HG02885 (cell line): ENCODE measurements at regions not wholly inside any gene's neighbourhood (a gene's known extent, or its start where the extent isn't known, plus 50 kb on each side); places are given as distances from the start of the nearest gene placed in this dataset.
"Not testable (repeated sequence)": the region's sequence is repeated elsewhere in the genome, so short reads cannot be mapped to it uniquely, and the experiment has no call there.

Experiments
- ATAC-seq: cut with Tn5 transposase; IDR thresholded peaks from one replicate; pipeline ENCODE4 v1.9.1; 2021; ENCODE audit warnings: mild to moderate bottlenecking; ENCODE audit not compliant: unreplicated experiment, poor library complexity

- no peak for ATAC-seq
Observed at GRCh38 chr6:10078581-10078980, 336.3 kb downstream of the TFAP2A start.

DNA sequence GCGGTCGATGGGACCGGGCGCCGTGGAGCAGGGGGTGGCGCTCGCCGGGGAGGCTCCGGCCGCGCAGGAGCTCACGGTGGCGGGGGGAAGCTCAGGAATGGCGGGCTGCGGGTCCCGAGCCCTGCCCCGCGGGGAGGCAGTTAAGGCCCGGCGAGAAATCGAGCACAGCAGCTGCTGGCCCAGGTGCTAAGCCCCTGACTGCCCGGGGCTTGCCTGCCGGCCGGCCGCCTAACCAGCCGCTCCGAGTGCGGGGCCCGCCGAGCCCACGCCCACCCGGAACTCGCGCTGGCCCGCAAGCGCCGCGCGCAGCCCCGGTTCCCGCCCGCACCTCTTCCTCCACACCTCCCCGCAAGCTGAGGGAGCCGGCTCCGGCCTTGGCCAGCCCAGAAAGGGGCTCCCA is 340.1 kb downstream of the TFAP2A start:
- not testable (repeated sequence) for ATAC-seq

GRCh38 chr6:10073341-10073740 is 341.5 kb downstream of the TFAP2A start:
- ATAC-seq, result no peak

- no peak for ATAC-seq
Observed at GRCh38 chr6:10071631-10072220, 343.1 kb downstream of the TFAP2A start.

DNA sequence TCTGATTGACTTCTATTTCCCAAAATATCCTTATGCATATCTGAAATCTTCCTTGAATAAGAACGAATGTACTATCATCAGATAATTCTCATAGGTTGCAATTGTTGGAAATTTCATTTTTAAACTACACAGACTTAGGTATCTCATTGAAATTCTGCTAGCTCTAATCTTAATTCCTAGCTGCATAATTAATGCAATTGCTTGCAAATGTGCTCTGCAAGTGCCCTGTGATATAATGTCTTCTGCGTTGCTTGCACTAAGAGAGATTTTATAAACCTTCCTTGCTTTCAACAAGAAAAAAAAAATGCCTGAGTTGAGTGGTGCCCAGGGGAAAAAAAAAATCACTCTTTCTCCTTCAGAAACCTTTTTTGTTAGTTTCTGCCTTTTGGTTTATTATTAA is 354.9 kb downstream of the TFAP2A start:
- no peak for ATAC-seq

GRCh38 chr6:10054672-10055071 is 360.2 kb downstream of the TFAP2A start:
- ATAC-seq, result no peak

- ATAC-seq, result no peak
Observed at GRCh38 chr6:10051283-10051682, 363.6 kb downstream of the TFAP2A start.

- ATAC-seq, result no peak
Observed at GRCh38 chr6:10048370-10049297, 366.2 kb downstream of the TFAP2A start.

GRCh38 chr6:10042280-10042679 is 372.6 kb downstream of the TFAP2A start:
- ATAC-seq, result no peak

- ATAC-seq, result no peak
Observed at GRCh38 chr6:10033223-10033829, 381.5 kb downstream of the TFAP2A start.

- no peak for ATAC-seq
Observed at GRCh38 chr6:10031617-10032016, 383.3 kb downstream of the TFAP2A start.

DNA sequence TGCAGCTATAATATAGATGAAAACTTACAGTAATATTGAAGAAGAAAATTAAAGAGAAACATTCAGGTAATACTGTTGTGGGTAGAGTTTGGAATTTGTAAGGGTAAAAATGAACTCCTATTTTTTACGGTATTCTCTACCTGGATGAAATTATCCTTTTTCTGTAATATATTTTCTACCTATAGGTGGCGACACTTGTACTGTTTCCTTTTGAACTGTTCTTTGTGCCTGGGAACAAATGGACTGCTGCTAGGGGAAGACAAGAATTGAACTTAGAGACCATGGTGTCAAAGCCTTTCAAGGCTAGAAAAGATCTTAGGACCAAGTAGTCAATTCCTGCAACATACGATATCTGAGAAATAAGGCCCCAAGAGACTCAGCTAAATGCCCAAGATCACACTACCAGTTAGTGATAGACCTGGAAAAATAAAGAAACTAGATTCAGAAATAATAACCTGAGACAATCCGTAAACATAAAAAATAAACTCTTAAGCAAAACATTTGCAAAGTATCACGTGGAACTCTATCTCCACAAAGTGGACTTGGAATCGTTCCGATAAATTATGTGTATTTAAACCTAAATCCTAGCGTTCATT is 383.8 kb downstream of the TFAP2A start:
- ATAC-seq, result peak; percentile 73

- ATAC-seq, result no peak
Observed at GRCh38 chr6:10028222-10028621, 386.7 kb downstream of the TFAP2A start.

DNA sequence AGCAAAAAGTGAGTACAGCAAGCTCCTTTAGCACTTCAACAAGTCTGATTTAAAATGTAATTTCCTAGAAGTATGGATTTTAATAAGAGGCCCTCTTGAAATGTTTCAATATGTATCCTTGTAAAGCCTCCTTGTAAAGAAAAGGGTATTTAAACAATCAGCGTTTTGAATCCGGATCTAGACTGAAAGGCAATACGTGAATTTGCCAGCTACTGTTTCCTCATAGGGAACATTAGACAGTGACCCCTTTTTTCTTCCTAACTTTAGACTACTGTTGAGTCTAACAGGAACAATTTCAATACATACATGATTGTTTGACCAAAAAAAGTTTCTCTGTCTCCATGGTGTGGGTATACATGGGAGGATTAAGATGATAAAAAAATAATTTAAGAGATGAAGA is 395.0 kb downstream of the TFAP2A start:
- no peak for ATAC-seq

- ATAC-seq, result no peak
Observed at GRCh38 chr6:10014557-10014956, 400.3 kb downstream of the TFAP2A start.

GRCh38 chr6:10000551-10000950 is 414.3 kb downstream of the TFAP2A start:
- ATAC-seq, result no peak

DNA sequence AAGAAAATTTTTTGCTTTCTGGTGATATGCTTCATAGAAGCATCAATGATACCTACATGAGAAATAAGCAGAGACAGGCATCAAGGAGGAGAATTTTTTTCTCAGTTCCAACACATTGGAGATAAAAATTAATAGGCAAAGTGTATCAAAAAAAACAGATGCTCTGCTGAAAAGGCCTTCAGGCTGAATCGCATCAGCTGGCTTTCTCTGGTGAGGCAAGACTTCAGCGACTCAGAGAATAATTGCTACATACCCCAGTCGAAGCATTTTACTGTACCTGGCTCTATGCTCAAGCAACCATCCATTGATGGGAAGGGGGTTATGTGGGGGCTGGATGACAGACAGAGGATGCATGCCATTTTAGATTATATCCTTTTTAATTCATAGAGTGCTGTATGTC is 415.1 kb downstream of the TFAP2A start:
- no peak for ATAC-seq

DNA sequence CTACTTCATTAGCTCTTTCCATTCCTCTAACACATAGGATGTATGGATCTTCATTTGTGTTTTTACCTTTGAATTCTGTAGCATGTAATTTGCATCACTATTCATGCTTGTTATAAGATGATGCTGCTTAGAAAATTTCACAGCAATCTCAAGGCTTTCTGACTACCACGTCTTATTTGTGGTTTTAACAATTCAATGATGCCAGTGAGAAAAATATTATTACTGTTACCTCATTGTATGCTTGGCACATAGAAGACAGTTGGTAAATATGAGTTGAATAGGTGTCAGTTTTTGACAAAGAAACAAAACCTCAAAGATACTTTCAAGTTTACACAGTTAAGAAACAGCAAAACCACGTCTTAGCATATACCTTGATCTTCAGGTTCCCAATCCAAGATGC is 428.6 kb downstream of the TFAP2A start:
- no peak for ATAC-seq

- no peak for ATAC-seq
Observed at GRCh38 chr6:9985481-9985880, 429.4 kb downstream of the TFAP2A start.

DNA sequence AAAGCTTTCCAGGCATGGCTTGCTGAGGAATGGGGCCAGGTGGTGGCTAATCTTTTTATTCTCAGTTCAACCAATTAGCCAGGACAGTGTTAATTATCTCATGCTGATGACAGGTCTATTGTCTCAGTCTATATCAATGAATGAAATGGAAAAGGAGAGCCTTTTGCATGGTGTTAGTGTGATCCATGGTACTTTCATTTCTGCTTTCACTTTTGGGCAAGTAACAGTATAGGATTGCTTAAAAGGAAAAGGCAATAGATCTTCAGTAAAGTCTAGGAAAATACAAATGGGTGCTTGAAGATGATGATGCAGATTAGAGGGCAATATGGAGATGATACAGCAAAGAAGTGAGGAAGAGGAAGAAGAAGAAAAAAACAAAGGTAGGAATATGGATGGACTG is 430.3 kb downstream of the TFAP2A start:
- ATAC-seq, result no peak

GRCh38 chr6:9983168-9983567 is 431.7 kb downstream of the TFAP2A start:
- no peak for ATAC-seq
